PC-3 (cell line): ENCODE measurements at regions not wholly inside any gene's neighbourhood (a gene's known extent, or its start where the extent isn't known, plus 50 kb on each side); places are given as distances from the start of the nearest gene placed in this dataset.

Experiments
- ATAC-seq: fragments of 200-7000 bp; cut with Tn5 transposase; 2 replicates; pipeline ENCODE4 v1.9.1; 2020; ENCODE audit warnings: mild to moderate bottlenecking, moderate library complexity
- BruUV-seq: library from RNA; stranded (reverse); fragments of 400-500 nt; replicated peaks from 2 replicates; lab custom pipeline; 2021; lab: Mats Ljungman, UMichigan
- CTCF ChIA-PET: fragments of 300-600 bp; sonication (Branson Sonifier 250); formaldehyde crosslinking; loops from one replicate; lab custom pipeline; 2022; ENCODE audit warnings: antibody characterized with exemption; lab: Charles Lee
- POLR2A ChIA-PET: fragments of 300-600 bp; sonication (Branson Sonifier 250); formaldehyde crosslinking; loops from one replicate; lab custom pipeline; 2022; ENCODE audit warnings: antibody characterized with exemption; ENCODE audit not compliant: unreplicated experiment; lab: Charles Lee
- DNase-seq: peaks from one replicate; pipeline ENCODE4 v3.0.0-alpha.2; 2015
- H2AFZ ChIP-seq: fragments of 300-600 bp; sonication (generic); 2 replicates; pipeline ENCODE4 v1.6.0; 2016; ENCODE audit warnings: antibody characterized with exemption, low read length
- H3F3A ChIP-seq: fragments of 300-600 bp; sonication (generic); one replicate; pipeline ENCODE4 v1.6.0; 2017; ENCODE audit warnings: antibody characterized with exemption, low read length, control low read depth, mild to moderate bottlenecking; ENCODE audit not compliant: unreplicated experiment
- H3K27ac ChIP-seq: fragments of 300-600 bp; sonication (generic); 2 replicates; pipeline ENCODE4 v1.5.1; 2016; ENCODE audit warnings: mild to moderate bottlenecking, low read length
- H3K27me3 ChIP-seq: fragments of 300-600 bp; sonication (generic); 2 replicates; pipeline ENCODE4 v1.6.1; 2016; ENCODE audit warnings: low read length, mixed read lengths
- H3K36me3 ChIP-seq: fragments of 300-600 bp; sonication (generic); 2 replicates; pipeline ENCODE4 v1.6.1; 2016; ENCODE audit warnings: low read depth, mixed run types, low read length, mixed read lengths
- H3K4me1 ChIP-seq: fragments of 300-600 bp; sonication (generic); 2 replicates; pipeline ENCODE4 v1.5.1; 2016; ENCODE audit warnings: low read length; ENCODE audit not compliant: insufficient read depth
- H3K4me2 ChIP-seq: fragments of 300-600 bp; sonication (generic); 2 replicates; pipeline ENCODE4 v1.6.0; 2016; ENCODE audit warnings: low read length
- H3K4me3 ChIP-seq: fragments of 300-600 bp; sonication (generic); 2 replicates; pipeline ENCODE4 v1.5.1; 2016; ENCODE audit warnings: mild to moderate bottlenecking, low read length, mixed read lengths
- H3K79me2 ChIP-seq: fragments of 300-600 bp; sonication (generic); 2 replicates; pipeline ENCODE4 v1.6.1; 2017; ENCODE audit warnings: low read length, mixed read lengths
- H3K9ac ChIP-seq: fragments of 300-600 bp; sonication (generic); 2 replicates; pipeline ENCODE4 v1.6.0; 2016; ENCODE audit warnings: mild to moderate bottlenecking, low read length
- H3K9me2 ChIP-seq: fragments of 300-600 bp; sonication (generic); replicated peaks from 2 replicates; pipeline ENCODE4 v1.6.1; 2016; ENCODE audit warnings: mixed run types, low read length, mixed read lengths
- H3K9me3 ChIP-seq: fragments of 300-600 bp; sonication (generic); 2 replicates; pipeline ENCODE4 v1.6.1; 2016; ENCODE audit warnings: low read length, mixed read lengths
- H4K20me1 ChIP-seq: fragments of 300-600 bp; sonication (generic); 2 replicates; pipeline ENCODE4 v1.6.1; 2016; ENCODE audit warnings: low read length, mixed read lengths
- EZH2 ChIP-seq: fragments of 300-600 bp; sonication (generic); IDR thresholded peaks from one replicate; pipeline ENCODE4 v1.6.1; 2017; ENCODE audit warnings: antibody characterized with exemption, mild to moderate bottlenecking, low read length; ENCODE audit not compliant: unreplicated experiment
- EZH2phosphoT487 ChIP-seq: fragments of 300-600 bp; sonication (generic); IDR thresholded peaks from 2 replicates; pipeline ENCODE4 v1.6.1; 2018; ENCODE audit warnings: mild to moderate bottlenecking, antibody characterized with exemption, low read length, borderline replicate concordance
- intact Hi-C: fragments of 100-400 bp; cut with micrococcal nuclease; formaldehyde crosslinking; loops from 2 replicates; pipeline ENCODE4 v1.9.0; 2023
- TF ChIP-seq, protein P1 (sequence below): fragments of 300-600 bp; sonication (generic); conservative IDR thresholded peaks from 2 replicates; pipeline ENCODE4 v1.5.1; 2017; ENCODE audit warnings: antibody characterized with exemption, low read depth, mild to moderate bottlenecking, low read length

- no peak for ATAC-seq
- no peak overlapping the region for H3K4me3 ChIP-seq
- ChIA-PET CTCF (no interaction called here), POLR2A (no interaction called here)
- no peaks in the 10 kb centered on the region for H3F3A ChIP-seq
- H3K9ac ChIP-seq = no peak overlapping the region
- H3K9me3 ChIP-seq = no peaks in the 10 kb centered on the region
- H3K79me2 ChIP-seq = no peaks in the 10 kb centered on the region
- no peaks in the 10 kb centered on the region for H3K27me3 ChIP-seq
- H3K9me2 ChIP-seq = no peaks in the 10 kb centered on the region
- H3K4me2 ChIP-seq = no peak overlapping the region
- BruUV-seq = no TSS peak
- H2AFZ ChIP-seq = no peak overlapping the region
- no peaks in the 10 kb centered on the region for H3K4me1 ChIP-seq
- H3K27ac ChIP-seq = no peak overlapping the region
- H3K36me3 ChIP-seq = no peaks in the 10 kb centered on the region
- DNase-seq = no peak
- TF ChIP-seq EZH2 = no peak
- TF ChIP-seq EZH2phosphoT487 = no peak
- TF ChIP-seq, protein P1, sequence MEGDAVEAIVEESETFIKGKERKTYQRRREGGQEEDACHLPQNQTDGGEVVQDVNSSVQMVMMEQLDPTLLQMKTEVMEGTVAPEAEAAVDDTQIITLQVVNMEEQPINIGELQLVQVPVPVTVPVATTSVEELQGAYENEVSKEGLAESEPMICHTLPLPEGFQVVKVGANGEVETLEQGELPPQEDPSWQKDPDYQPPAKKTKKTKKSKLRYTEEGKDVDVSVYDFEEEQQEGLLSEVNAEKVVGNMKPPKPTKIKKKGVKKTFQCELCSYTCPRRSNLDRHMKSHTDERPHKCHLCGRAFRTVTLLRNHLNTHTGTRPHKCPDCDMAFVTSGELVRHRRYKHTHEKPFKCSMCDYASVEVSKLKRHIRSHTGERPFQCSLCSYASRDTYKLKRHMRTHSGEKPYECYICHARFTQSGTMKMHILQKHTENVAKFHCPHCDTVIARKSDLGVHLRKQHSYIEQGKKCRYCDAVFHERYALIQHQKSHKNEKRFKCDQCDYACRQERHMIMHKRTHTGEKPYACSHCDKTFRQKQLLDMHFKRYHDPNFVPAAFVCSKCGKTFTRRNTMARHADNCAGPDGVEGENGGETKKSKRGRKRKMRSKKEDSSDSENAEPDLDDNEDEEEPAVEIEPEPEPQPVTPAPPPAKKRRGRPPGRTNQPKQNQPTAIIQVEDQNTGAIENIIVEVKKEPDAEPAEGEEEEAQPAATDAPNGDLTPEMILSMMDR = no peak
- H4K20me1 ChIP-seq = no peaks in the 10 kb centered on the region
- intact Hi-C loops = no loop called here
These were observed 55.0 kb upstream of the ZC3H12C start for GRCh38 chr11:110038201-110038600.
